GM10248 (cell line): ENCODE measurements at regions not wholly inside any gene's neighbourhood (a gene's known extent, or its start where the extent isn't known, plus 50 kb on each side); places are given as distances from the start of the nearest gene placed in this dataset.

ENCODE experiments used
- CTCF ChIA-PET: fragments of 300-600 bp; sonication (Branson Sonifier 250); formaldehyde crosslinking; extraction: SDS; loops from one replicate; lab custom pipeline; 2021; ENCODE audit warnings: antibody characterized with exemption; lab: Yijun Ruan, JAX
- POLR2A ChIA-PET: fragments of 350-650 bp; sonication (Branson Sonifier 250); formaldehyde crosslinking; extraction: SDS; loops from one replicate; lab custom pipeline; 2020; ENCODE audit warnings: antibody characterized with exemption; lab: Yijun Ruan, JAX
- DNase-seq: peaks from one replicate; pipeline ENCODE4 v3.0.0; 2012; ENCODE audit errors: extremely low spot score
- CTCF ChIP-seq: IDR thresholded peaks from 2 replicates; pipeline ENCODE4 v1.5.1; 2012; ENCODE audit warnings: mild to moderate bottlenecking, low read depth; ENCODE audit errors: extremely low read depth, missing control alignments, control extremely low read depth

DNA sequence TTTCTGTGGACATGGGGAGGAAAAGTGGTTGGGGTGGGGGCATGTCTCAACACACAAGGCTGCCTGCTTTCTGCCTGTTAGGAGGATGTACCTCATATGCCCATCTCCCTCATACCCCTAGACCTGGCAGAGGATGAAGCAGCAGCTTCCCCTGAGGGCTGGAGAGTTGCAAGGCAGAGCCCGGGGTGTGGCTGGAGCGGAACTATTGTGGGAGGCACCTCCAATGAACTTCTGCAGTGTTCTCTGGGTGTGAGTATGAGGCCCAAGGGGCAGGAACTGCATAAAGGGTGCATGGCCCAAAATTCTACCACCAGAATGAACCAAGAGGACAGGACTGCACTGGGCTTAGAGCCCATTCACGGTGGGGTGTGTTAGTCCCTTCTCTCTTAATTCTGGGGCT is 296.3 kb upstream of the SIX2 start:
- TF ChIP-seq CTCF: no peak
- POLR2A ChIA-PET: no interaction called here
- no peak for DNase-seq
- CTCF ChIA-PET: no interaction called here

DNA sequence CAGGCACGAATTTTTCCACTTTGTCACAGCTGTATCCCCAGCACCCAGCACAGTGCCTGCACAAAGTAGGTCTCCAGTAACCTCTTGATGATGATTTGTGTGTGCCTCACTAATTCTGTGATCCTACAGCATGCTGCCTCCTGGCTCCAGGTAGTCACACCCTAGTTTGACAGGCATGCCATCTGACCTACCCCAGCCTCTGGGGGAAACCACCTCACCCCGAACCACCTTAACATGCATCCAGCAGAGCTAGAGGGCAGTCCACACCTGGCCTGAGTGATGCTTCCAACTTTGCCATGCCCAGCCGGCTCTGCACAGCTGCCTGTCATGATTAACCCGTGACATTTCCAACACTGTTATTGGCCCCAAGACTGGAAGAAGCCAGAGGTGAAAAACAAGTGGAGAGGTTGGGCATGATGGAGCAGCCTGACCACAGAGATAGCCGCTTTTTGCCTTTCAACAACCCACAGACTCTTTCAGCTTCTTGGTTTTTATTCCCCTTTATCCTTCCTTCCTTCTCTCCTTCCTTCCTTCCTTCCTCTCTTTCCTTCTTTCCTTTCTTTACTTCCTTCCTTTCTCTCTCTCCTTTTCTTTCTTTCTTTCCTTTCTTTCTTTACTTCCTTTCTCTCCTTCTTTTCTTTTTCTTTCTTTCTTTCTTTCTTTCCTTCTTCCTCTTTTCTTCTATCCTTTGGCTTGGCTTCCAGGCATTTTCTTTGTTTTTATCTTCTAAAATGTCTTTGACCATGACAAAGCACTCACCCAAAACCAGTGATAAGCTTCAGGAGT is 294.4 kb upstream of the SIX2 start:
- DNase-seq: no peak
- no peak for TF ChIP-seq CTCF
- CTCF ChIA-PET: interaction anchor here (1.6 kb wide), 1 partner anchor 14 kb away, joined by 3 read pairs; no protein-coding TSS in a partner anchor
- POLR2A ChIA-PET: no interaction called here

- DNase-seq: no peak
- ChIA-PET CTCF (interaction anchor here (0.6 to 1.9 kb wide), 4 partner anchors 14 to 194 kb away, joined by 3 to 5 read pairs (median 4); no protein-coding TSS in a partner anchor), POLR2A (no interaction called here)
- TF ChIP-seq CTCF: no peak
These were observed 292.3 kb upstream of the SIX2 start for GRCh38 chr2:45301307-45302277.

- CTCF ChIA-PET: interaction anchor here (1.7 to 1.9 kb wide), 2 partner anchors 13 to 16 kb away, joined by 4 to 5 read pairs; no protein-coding TSS in a partner anchor
- POLR2A ChIA-PET: no interaction called here
- DNase-seq: no peak
- TF ChIP-seq CTCF: no peak
These were observed 290.9 kb upstream of the SIX2 start for GRCh38 chr2:45300026-45300750.

DNA sequence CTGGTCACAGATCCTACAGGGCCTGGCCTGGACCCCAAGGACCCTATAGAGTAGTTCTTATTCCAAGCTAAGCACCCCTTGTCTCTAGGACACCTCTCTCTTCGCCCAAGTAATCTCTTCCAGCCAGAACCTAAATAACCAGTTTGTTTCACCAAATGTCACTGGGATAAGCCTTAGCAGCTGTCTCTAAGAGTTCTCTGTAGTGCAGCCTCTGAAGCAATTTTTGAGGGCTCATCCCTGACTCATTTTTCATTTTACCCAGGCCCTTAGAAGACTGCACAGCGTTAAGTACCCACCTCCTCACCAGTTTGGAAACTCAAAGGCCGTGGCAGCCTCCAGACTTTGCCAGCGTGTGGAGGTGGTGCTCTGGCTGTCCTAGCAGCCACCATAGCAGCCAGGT is 290.1 kb upstream of the SIX2 start:
- no peak for TF ChIP-seq CTCF
- POLR2A ChIA-PET: no interaction called here
- DNase-seq: no peak
- CTCF ChIA-PET: no interaction called here

- TF ChIP-seq CTCF: no peak
- CTCF ChIA-PET: no interaction called here
- POLR2A ChIA-PET: no interaction called here
- no peak for DNase-seq
These were observed 283.9 kb upstream of the SIX2 start for GRCh38 chr2:45293182-45293581.
